ENCODE measurements at regions not wholly inside any gene's neighbourhood (a gene's known extent, or its start where the extent isn't known, plus 50 kb on each side); places are given as distances from the start of the nearest gene placed in this dataset.

GRCh38 chr6:6769466-6769865 is 180.9 kb downstream of the LY86 start:
- ATAC-seq = no peak

GRCh38 chr6:6771224-6771945 is 182.9 kb downstream of the LY86 start:
- no peak for ATAC-seq
- no peak for DNase-seq
- intact Hi-C loops (cut with DNase I, micrococcal nuclease) = no loop called here

More at GRCh38 chr6:6769466-6769865, 180.9 kb downstream of the LY86 start:
- DNase-seq = no peak
- intact Hi-C loops (cut with DNase I, micrococcal nuclease) = no loop called here

GRCh38 chr6:6771964-6772363 is 183.4 kb downstream of the LY86 start:
- DNase-seq (no peak), ATAC-seq (no peak)
- intact Hi-C loops (cut with DNase I, micrococcal nuclease) = no loop called here

GRCh38 chr6:6772751-6773150 is 184.2 kb downstream of the LY86 start:
- intact Hi-C loops (cut with DNase I, micrococcal nuclease) = no loop called here
- DNase-seq (no peak), ATAC-seq (no peak)

GRCh38 chr6:6775074-6775473 is 186.6 kb downstream of the LY86 start:
- DNase-seq = no peak
- intact Hi-C loops (cut with DNase I, micrococcal nuclease) = no loop called here
- ATAC-seq = no peak

GRCh38 chr6:6780231-6780630 is 191.7 kb downstream of the LY86 start:
- DNase-seq (no peak), ATAC-seq (no peak)
- intact Hi-C loops (cut with DNase I, micrococcal nuclease) = no loop called here

GRCh38 chr6:6781172-6781872 is 192.8 kb downstream of the LY86 start:
- intact Hi-C loops (cut with DNase I, micrococcal nuclease) = no loop called here
- DNase-seq (no peak), ATAC-seq (no peak)

- no peak for ATAC-seq
- DNase-seq = no peak
- intact Hi-C loops (cut with DNase I, micrococcal nuclease) = no loop called here
Measured at GRCh38 chr6:6781873-6782227, 193.3 kb downstream of the LY86 start.

GRCh38 chr6:6783721-6784120 is 195.2 kb downstream of the LY86 start:
- ATAC-seq = no peak
- intact Hi-C loops (cut with DNase I, micrococcal nuclease) = no loop called here
- DNase-seq = no peak

GRCh38 chr6:6784514-6785162 is 196.1 kb downstream of the LY86 start:
- ATAC-seq = no peak
- DNase-seq = no peak
- intact Hi-C loops (cut with DNase I, micrococcal nuclease) = no loop called here

GRCh38 chr6:6785163-6785521 is 196.6 kb downstream of the LY86 start:
- ATAC-seq (no peak), DNase-seq (no peak)

GRCh38 chr6:6788394-6789032 is 200.0 kb downstream of the LY86 start:
- intact Hi-C loops (cut with DNase I, micrococcal nuclease) = no loop called here
- ATAC-seq (peak; percentile 70), DNase-seq (peak in 1 of 2 donors; percentile 38)

More at GRCh38 chr6:6785163-6785521, 196.6 kb downstream of the LY86 start:
- intact Hi-C loops (cut with DNase I, micrococcal nuclease) = no loop called here

- ATAC-seq = no peak
- intact Hi-C loops (cut with DNase I, micrococcal nuclease) = no loop called here
- no peak for DNase-seq
Measured at GRCh38 chr6:6790393-6790792, 201.9 kb downstream of the LY86 start.

GRCh38 chr6:6790891-6791290 is 202.4 kb downstream of the LY86 start:
- ATAC-seq (peak; percentile 80), DNase-seq (no peak)
- intact Hi-C loops (cut with DNase I, micrococcal nuclease) = no loop called here

- DNase-seq = no peak
- ATAC-seq = no peak
- intact Hi-C loops (cut with DNase I, micrococcal nuclease) = no loop called here
Measured at GRCh38 chr6:6793388-6794250, 205.1 kb downstream of the LY86 start.

GRCh38 chr6:6795393-6795792 is 206.9 kb downstream of the LY86 start:
- DNase-seq (no peak), ATAC-seq (no peak)
- intact Hi-C loops (cut with DNase I, micrococcal nuclease) = no loop called here

GRCh38 chr6:6796818-6797217 is 208.3 kb downstream of the LY86 start:
- no peak for ATAC-seq
- DNase-seq = no peak
- intact Hi-C loops (cut with DNase I, micrococcal nuclease) = no loop called here

- intact Hi-C loops (cut with DNase I, micrococcal nuclease) = no loop called here
- no peak for DNase-seq
Measured at GRCh38 chr6:6798448-6798860, 209.9 kb downstream of the LY86 start.

GRCh38 chr6:6801005-6801335 is 212.4 kb downstream of the LY86 start:
- no peak for ATAC-seq
- intact Hi-C loops (cut with DNase I, micrococcal nuclease) = no loop called here
- DNase-seq = no peak

More at GRCh38 chr6:6798448-6798860, 209.9 kb downstream of the LY86 start:
- ATAC-seq = no peak
